Peyer's patch (tissue), 4 donors: ENCODE measurements at regions not wholly inside any gene's neighbourhood (a gene's known extent, or its start where the extent isn't known, plus 50 kb on each side); places are given as distances from the start of the nearest gene placed in this dataset.

ENCODE experiments used
- POLR2A ChIP-seq, 2 donors: fragments of 450-650 bp; IDR thresholded peaks; one replicate each; pipeline ENCODE4 v1.5.1; 2017; ENCODE audit warnings: antibody characterized with exemption in 2 of 2, mild to moderate bottlenecking in 2 of 2, moderate library complexity in 2 of 2
- TF ChIP-seq, protein P1 (sequence below), 6 experiments: fragments of 450-650 bp in 4 of 6; fragments of 200-600 bp in 2 of 6; sonication (generic) in 1 of 6; IDR thresholded peaks; one replicate each; pipeline ENCODE4 v1.5.1; 2017 to 2019; ENCODE audit warnings: antibody characterized with exemption in 6 of 6, mild to moderate bottlenecking in 3 of 6, moderate library complexity in 1 of 6

DNA sequence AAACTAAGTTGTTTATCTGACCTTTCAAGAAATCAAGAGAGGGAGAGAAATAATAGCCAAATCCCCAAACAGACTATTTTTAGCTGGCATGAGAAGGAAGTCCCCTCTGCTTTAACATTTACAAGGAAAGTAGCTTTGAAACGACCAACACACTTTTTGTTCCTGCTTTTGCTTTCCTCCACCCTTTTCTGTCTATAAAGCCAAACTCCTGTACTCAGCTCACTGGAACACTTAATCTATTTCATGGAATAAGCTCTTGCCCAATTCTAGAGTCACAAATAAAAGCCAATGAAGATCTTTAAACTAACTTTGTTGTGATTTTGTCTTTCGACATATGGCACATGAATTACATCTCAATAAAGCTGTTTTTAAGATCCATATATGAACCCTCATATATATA is 86.8 kb upstream of the CCDC71L start:
- TF ChIP-seq, protein P1, sequence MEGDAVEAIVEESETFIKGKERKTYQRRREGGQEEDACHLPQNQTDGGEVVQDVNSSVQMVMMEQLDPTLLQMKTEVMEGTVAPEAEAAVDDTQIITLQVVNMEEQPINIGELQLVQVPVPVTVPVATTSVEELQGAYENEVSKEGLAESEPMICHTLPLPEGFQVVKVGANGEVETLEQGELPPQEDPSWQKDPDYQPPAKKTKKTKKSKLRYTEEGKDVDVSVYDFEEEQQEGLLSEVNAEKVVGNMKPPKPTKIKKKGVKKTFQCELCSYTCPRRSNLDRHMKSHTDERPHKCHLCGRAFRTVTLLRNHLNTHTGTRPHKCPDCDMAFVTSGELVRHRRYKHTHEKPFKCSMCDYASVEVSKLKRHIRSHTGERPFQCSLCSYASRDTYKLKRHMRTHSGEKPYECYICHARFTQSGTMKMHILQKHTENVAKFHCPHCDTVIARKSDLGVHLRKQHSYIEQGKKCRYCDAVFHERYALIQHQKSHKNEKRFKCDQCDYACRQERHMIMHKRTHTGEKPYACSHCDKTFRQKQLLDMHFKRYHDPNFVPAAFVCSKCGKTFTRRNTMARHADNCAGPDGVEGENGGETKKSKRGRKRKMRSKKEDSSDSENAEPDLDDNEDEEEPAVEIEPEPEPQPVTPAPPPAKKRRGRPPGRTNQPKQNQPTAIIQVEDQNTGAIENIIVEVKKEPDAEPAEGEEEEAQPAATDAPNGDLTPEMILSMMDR (IDR thresholded peaks at IDR 0.05): no peak
- no peak for TF ChIP-seq POLR2A (IDR thresholded peaks at IDR 0.05)
